ENCODE measurements at regions not wholly inside any gene's neighbourhood (a gene's known extent, or its start where the extent isn't known, plus 50 kb on each side); places are given as distances from the start of the nearest gene placed in this dataset.

- Mint-ChIP-seq H3K4me3 (no peak overlapping the region), H3K4me1 (peaks cover 6% of the 10 kb centered on the region; the same call in 2 of the 3 replicates), H3K27me3 (ENCODE audit: insufficient read depth, low read depth, poor library complexity) (peaks cover 13% of the 10 kb centered on the region), H3K36me3 (ENCODE audit: low read depth) (no peaks in the 10 kb centered on the region), H3K9me3 (no peaks in the 10 kb centered on the region), H3K27ac (no peak overlapping the region)
- ATAC-seq: no peak
- Histone ChIP-seq H2AFZ (no peak overlapping the region), H3K4me2 (no peak overlapping the region), H3K79me2 (replicated peaks; ENCODE audit: insufficient read depth) (no peaks in the 10 kb centered on the region), H3K9me2 (ENCODE audit: insufficient read depth) (no peaks in the 10 kb centered on the region), H3K4me1 (ENCODE audit: insufficient read depth) (no peaks in the 10 kb centered on the region), H3K4me3 (no peak overlapping the region), H3K27me3 (ENCODE audit: insufficient read depth) (no peaks in the 10 kb centered on the region), H3K36me3 (ENCODE audit: insufficient read depth) (no peaks in the 10 kb centered on the region; the same call in 1 of the 2 replicates), H4K20me1 (replicated peaks; ENCODE audit: insufficient read depth) (no peaks in the 10 kb centered on the region), H3F3A (replicated peaks; ENCODE audit: low read depth) (no peaks in the 10 kb centered on the region), H3K27ac (ENCODE audit: low read depth) (no peak overlapping the region)
- TF ChIP-seq EZH2 (IDR thresholded peaks at IDR 0.05; ENCODE audit: low read depth, unreplicated experiment): no peak
- TF ChIP-seq CREB1 (CRISPR knock-in tag; IDR thresholded peaks at IDR 0.05; ENCODE audit: low read depth): no peak
- no peak for TF ChIP-seq POLR2AphosphoS5 (IDR thresholded peaks at IDR 0.05; ENCODE audit: low read depth)
- TF ChIP-seq ZNF462 (CRISPR knock-in tag; IDR thresholded peaks at IDR 0.05): no peak
- no peak for DNase-seq (ENCODE audit: low spot score)
These were observed 151.8 kb downstream of the ZFP36L2 start for GRCh38 chr2:43074592-43075053.

- H3K79me2 ChIP-seq (replicated peaks; ENCODE audit: insufficient read depth): no peaks in the 10 kb centered on the region
- Mint-ChIP-seq H3K27ac (no peak overlapping the region), H3K4me1 (peaks cover 6% of the 10 kb centered on the region; the same call in 2 of the 3 replicates), H3K9me3 (no peaks in the 10 kb centered on the region), H3K27me3 (ENCODE audit: insufficient read depth, low read depth, poor library complexity) (peaks cover 12% of the 10 kb centered on the region), H3K4me3 (no peak overlapping the region), H3K36me3 (ENCODE audit: low read depth) (no peaks in the 10 kb centered on the region)
- no peak overlapping the region for H3K27ac ChIP-seq (ENCODE audit: low read depth)
- ATAC-seq: no peak
- no peaks in the 10 kb centered on the region for H3K9me2 ChIP-seq (ENCODE audit: insufficient read depth)
- no peaks in the 10 kb centered on the region for H3K27me3 ChIP-seq (ENCODE audit: insufficient read depth)
- no peaks in the 10 kb centered on the region for H3K4me1 ChIP-seq (ENCODE audit: insufficient read depth)
- no peak overlapping the region for H2AFZ ChIP-seq
- no peaks in the 10 kb centered on the region for H3F3A ChIP-seq (replicated peaks; ENCODE audit: low read depth)
- no peak for DNase-seq (ENCODE audit: low spot score)
- H3K4me3 ChIP-seq: no peak overlapping the region
- no peaks in the 10 kb centered on the region for H4K20me1 ChIP-seq (replicated peaks; ENCODE audit: insufficient read depth)
- H3K4me2 ChIP-seq: no peak overlapping the region
- H3K36me3 ChIP-seq (ENCODE audit: insufficient read depth): no peaks in the 10 kb centered on the region; the same call in 1 of the 2 replicates
- TF ChIP-seq POLR2AphosphoS5 (IDR thresholded peaks at IDR 0.05; ENCODE audit: low read depth) (no peak), EZH2 (IDR thresholded peaks at IDR 0.05; ENCODE audit: low read depth, unreplicated experiment) (no peak)
These were observed 152.4 kb downstream of the ZFP36L2 start for GRCh38 chr2:43074052-43074451.

Data from GM23338 (cell line).